ENCODE measurements at regions not wholly inside any gene's neighbourhood (a gene's known extent, or its start where the extent isn't known, plus 50 kb on each side); places are given as distances from the start of the nearest gene placed in this dataset.
"Not testable (repeated sequence)": the region's sequence is repeated elsewhere in the genome, so short reads cannot be mapped to it uniquely, and the experiment has no call there.

- TF ChIP-seq CTCF, POLR2A (IDR thresholded peaks at IDR 0.05): not testable (repeated sequence)
These were observed 320.2 kb upstream of the SPATA31A3 start for GRCh38 chr9:67312504-67312903.
